HG03159 (cell line): ENCODE measurements at regions not wholly inside any gene's neighbourhood (a gene's known extent, or its start where the extent isn't known, plus 50 kb on each side); places are given as distances from the start of the nearest gene placed in this dataset.
"Not testable (repeated sequence)": the region's sequence is repeated elsewhere in the genome, so short reads cannot be mapped to it uniquely, and the experiment has no call there.

Experiments used
- ATAC-seq: cut with Tn5 transposase; IDR thresholded peaks from one replicate; pipeline ENCODE4 v1.9.1; 2021; ENCODE audit warnings: mild to moderate bottlenecking, moderate library complexity; ENCODE audit not compliant: unreplicated experiment

DNA sequence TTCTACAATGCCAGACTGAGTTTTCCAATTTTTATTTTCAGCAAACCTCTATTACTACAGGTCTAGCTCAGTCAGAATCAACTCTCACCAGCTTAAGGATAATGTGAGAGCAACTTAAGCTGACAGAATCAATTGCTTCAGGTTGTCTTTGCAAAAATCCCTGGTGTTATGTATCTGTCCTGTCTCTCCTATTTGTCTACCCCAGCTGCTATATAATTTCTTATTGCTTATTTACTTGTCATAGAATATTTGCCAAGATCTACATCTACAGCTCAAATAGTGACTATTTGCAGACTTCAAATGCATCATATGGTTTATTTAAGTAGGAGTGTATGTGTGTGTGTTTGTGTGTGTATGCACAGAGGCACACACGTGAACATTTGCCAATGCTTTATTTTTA is 54.1 kb downstream of the FOXG1 start:
- ATAC-seq, result no peak

DNA sequence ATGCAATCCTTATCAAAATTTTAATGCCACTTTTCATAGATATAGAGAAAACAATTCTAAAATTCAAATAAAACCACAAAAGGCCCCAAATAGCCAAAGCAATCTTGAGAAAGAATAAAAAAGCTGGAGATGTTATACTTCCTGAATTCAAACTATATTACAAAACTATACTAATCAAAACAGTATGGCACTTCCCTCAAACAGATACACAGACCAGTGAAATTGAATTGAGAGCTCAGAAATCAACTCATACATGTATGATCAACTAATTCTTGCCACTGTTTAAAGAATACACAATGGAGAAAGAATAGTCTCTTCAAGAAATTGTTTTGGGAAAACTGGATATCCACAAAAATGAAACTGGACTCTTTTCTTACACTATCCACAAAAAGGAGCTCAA is 55.4 kb downstream of the FOXG1 start:
- ATAC-seq, result no peak

DNA sequence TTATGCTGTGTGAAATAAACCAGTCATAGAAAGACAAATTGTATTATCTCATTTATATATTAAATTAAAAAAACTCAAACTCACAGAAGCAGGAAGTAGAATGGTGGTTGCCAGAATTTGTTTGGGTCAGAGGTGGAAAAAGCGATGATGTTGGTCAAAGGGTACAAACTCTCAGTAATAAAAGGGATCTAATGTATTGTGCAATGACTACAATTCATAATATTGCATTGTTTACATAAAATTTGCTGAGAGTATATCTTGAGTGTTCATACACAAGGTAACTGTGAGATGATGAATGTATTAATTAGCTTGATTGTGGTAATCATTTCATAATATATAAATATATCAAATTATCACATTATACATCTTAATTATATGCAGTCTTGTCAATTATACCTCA is 56.7 kb downstream of the FOXG1 start:
- no peak for ATAC-seq

DNA sequence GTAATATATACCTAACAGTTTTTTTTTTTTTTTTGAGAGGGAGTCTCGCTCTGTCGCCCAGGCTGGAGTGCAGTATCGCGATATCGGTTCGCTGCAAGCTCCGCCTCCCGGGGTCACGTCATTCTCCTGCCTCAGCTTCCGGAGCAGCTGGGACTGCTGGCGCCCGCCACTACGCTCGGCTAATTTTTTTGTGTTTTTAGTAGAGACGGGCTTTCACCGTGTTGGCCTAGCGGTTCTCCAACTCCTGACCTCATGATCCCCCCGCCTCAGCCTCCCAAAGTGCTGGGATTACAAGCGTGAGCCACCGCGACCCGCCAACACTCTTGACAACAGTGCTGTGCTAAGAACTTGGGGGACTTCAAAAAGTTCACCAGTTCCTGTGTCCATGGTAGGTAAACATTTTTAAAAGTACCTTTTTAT is 63.5 kb downstream of the FOXG1 start:
- no peak for ATAC-seq

DNA sequence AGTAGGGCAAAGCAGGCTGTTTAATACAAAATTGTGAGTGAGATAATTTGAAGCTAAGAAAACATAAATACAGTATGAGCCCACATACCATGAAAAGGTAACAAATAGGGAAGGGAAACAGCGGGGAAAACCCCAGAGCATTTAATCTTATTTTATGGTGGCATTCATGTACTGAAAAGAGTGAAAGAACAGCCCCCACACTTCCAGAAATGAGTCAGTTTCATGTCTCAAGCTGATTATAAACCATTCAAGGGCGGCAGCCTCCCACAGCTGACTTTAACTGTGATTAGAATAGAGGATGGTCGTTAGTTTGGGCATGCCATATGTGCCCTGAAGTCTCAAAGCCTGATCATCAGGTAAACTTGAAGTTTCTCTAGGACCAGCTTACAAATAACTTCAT is 64.5 kb downstream of the FOXG1 start:
- peak; percentile 99 for ATAC-seq

DNA sequence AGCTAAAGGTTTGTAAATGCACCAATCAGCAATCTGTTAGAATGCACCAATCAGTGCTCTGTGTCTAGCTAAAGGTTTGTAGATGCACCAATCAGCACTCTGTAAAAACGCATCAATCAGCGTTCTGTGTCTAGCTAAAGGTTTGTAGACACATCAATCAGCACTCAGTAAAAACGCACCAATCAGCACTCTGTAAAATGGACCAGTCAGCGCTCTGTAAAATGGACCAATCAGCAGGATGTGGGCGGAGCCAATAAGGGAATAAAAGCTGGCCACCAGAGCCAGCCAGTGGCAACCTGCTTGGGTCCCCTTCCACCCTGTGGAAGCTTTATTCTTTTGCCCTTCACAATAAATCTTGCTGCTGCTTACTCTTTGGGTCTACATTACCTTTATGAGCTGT is 76.0 kb downstream of the FOXG1 start:
- ATAC-seq, result not testable (repeated sequence)

DNA sequence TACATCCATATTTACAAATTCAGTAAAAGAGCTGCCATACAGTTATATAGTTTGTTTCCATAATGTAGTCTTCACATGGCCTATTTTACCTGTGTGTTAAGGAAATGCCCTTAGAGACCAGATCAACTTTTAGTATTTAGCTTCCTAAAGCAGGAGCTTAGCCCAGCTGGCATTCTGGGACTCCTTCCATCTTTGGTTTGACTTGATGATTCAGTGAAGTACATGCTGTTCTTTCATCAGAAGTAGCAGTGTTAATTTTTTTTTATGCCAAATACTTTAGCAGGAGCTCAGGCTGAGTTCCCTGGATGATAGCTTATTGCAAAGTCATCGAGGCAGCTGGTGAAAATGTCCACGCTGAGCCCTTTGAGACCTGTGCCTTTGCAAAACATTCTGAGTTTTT is 101.0 kb downstream of the FOXG1 start:
- ATAC-seq, result no peak

DNA sequence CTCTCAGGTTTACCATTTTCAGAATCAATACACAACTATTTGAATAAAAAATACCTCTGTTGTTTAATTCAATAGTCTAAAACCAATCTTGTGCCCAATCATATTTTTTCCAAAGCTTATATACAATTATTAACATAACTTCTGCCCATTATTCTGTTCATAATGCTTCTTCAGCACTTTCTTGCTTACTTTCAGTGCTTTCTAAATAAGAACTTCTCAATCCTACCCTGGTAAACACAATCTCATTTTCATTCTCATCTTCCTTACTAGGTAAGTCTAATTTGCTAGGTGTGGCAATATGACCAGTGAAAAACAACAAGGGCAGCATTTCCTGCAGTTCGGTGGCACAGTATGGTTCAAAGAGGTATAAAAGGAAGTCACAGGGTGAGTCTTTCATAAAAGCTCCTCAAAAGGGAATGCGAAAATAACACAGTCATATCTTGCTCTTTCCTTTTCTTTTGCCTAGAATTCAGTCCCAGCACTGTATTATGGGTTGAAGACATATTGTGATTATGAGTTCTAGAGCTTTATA is 103.5 kb downstream of the FOXG1 start:
- no peak for ATAC-seq

DNA sequence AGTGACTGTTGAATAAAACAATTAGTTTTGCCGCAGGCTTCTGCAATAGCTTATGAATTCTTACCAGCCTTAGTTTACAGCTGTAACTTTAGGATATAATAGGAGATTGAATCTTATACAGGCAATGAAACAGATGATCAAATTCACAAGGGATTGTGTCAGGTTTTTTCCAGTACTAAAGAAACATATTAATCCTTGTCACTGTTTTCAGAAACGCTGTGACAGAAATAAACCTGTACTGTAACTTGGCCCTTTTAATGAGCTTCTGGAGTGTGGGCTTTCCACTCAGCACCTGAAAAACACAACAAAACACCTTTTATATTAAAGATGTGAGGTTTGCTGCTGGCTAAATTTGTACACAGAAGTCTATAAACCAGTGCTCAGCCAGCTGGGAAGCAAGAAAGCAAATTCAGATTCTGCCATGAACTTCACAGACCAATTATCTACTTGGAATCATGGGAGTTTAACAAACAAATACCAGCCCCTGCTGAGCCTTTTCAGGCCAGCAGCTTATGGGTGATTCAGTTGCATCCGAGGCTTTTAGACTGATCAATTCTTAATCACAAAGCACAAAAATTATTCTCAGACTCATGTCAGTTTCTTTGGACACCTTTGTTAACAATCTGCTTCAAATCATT is 109.5 kb downstream of the FOXG1 start:
- ATAC-seq, result no peak

DNA sequence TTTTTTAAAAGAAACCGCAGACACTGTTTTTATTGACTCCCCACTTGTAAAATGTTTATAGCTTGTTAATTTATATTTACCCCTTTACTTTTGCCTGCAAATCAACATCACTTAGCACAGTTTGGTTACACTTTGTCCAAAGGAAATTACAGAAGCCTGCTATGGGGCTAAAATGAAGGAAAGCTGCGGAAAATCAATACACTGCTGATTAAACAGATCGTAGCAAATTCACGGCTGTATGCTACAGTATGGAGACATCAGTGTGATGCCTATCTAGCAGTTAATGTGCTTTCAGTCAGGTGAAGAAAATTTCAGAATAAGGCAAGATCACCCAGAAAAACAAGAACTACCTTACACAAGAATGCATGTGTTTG is 110.0 kb downstream of the FOXG1 start:
- ATAC-seq, result no peak

DNA sequence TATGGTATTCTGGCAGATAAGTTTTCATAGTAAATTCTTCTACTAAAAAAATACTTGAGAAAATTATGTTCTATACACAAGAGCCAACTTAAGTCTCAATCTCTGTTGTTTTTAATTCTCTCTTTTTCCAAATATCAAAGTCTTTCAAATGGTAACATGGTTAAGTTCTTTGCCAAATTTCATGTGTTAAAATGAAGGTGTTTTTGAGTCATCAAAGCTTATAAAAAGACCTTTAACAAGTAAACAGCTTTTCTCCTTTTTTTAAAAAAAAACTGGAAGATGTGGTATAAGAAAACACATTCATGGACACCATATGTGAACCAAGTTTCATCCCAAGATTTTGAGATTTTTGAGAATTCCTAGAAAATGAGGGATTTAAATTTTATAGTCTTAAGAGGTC is 111.3 kb downstream of the FOXG1 start:
- no peak for ATAC-seq

DNA sequence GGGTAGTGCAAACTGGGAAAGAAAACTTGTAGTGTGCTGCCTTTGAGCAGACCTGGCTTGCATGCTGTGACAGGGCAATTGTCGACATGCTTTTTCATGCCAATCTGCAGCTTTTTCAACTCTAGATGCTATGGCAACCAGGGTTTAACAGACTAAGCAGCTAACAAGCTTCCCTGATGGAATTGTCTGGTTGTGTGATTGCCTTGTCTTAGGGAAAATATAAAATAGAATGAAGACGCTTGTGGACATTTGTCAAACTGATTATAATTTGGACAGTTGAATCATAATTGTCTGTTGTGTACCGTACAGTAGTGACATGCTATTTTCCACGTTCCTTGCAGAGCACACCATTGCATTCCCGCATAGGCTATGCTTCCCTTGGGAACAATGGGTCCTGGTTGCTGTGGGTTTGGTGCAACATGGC is 113.0 kb downstream of the FOXG1 start:
- no peak for ATAC-seq

DNA sequence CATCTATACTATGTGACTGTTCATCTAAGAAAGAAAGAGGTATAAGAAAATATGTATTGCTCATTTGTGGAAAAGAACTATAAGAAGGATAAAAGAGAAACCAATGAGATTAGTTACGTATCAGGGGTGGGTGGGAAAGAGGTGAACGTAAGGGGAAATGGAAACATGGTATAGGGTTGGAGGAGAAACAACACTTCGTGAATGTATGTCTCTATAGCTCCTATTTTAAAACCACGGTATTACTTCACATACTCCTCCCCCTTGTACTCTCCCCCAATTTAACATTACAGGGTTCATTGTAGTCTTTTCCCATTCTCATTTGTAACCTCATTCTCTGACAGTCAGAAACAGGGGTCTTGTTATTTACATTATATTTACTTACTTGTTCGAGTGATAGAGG is 120.4 kb downstream of the FOXG1 start:
- ATAC-seq, result no peak

DNA sequence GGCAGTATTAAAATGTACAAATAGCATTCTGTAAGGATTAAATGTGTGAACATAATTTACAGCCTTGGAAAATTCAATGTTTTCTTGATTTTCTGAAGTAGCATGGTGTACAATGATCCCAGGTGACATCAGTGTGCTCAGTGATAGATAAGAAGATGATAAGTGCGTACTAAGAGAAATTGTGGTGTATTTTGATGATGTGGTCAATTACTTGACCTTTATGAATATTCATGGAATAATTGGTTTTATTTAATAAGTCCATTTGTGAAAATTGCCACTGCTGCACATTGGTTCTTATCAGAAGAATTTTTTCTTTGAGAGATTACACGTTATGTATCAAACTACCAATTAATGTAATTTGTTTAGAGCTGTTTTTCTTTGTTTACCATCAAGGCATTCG is 128.8 kb downstream of the FOXG1 start:
- ATAC-seq, result no peak

DNA sequence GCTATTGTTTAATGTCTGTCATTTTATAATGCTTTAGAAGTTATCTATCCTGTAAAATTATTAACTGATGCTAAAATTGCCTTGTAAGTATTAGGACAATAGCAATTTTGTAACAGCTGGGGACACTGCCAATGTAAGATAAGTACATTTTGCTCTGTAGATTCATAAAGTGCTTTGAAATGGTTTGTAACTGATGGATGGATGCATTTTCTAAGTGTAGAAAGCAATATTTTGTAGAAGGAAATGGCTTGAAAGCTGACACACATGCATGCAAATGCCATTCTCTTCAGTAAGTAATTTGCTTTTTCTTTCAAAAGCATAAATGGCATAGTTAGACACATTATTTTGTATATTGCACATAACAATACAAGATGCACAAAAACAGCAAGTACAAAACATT is 129.8 kb downstream of the FOXG1 start:
- ATAC-seq, result no peak

DNA sequence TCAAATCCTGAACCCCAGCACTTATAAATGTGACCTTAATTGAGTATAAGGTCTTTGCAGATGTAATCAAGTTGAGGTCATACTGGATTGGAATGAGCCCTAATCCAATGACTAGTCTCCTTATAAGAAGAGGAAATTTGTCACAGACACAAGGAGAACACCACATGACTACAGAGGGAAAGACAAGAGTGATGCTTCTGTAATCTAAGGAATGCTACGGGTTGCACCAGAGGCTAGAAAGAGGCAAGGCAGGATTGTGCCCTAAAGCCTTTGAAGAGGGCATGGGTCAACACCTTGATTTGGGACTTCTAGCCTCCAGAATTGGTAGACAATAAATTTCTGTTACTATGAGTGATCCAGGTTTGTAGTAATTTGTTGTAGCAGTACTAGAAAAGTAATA is 135.0 kb downstream of the FOXG1 start:
- ATAC-seq, result no peak

DNA sequence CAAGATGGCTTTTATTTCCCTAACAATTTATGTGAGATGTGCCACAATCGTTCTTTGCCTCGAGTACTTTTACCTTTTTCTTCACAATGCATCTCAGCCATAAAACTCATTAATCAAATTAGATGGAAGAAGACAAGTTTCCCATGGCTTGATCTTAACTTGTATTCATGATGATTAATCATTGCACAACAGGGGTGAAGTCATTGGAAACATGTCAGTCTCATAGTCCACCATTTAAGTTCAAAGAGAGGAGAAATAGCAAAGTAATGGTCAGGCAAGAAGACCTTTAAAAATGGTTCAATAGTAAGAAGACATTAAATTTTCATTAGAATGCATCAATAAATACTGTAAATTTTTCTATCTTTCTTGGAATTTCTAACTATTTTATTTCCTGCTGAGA is 136.3 kb downstream of the FOXG1 start:
- ATAC-seq, result no peak

DNA sequence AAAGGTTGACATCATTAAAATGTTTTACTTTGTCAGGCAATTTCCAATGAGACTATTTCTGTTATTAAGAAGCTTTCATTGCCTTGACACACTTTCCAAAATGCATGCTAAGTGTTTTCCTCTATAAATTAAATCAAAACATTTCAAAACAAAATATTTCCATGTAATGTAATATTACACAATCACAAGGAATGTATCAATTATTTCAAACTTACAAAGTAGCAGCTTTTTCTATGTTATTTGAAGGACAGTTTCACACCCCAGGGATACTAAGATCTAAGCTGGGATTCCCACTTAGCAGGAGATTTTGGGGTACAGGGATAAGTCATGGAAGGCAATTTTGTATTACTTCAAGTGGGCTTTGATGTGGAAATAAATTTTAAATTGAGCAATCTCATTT is 144.9 kb downstream of the FOXG1 start:
- ATAC-seq, result no peak

DNA sequence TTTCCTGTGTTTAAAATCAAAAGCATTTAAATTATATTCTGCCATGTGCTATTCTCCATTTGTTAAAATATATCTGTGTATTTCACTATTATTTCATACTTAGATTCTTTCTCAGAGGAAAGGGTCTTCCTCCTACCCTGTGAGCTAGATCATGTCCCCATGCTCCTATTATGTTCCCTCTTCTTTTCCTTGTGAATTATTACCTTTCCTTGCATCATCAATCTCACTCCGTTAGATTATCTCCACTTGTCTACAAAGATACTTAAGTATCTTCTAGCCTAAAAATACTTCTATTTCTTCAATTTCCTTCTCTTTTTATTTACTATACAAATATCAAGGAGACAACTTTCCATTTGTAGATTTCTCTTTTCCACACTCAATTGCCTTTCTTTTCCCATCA is 146.5 kb downstream of the FOXG1 start:
- no peak for ATAC-seq

DNA sequence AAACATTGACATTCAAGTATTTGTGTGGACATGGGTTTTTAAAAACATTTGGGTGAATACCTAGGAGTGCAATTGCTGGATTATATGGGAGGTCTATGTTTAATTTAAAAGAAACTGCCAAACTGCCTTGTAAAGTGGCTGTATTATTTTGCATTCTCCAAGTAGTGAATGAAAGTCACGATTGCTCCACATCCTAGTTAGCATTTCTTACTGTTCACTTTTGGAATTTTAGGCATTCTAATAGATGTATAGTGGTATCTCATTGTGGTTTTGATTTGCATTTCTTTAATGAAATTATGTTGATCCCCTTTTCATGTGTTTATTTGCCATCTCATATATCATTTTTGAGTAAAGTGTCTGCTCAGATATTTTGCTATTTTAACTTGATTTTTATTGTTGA is 159.5 kb downstream of the FOXG1 start:
- no peak for ATAC-seq

DNA sequence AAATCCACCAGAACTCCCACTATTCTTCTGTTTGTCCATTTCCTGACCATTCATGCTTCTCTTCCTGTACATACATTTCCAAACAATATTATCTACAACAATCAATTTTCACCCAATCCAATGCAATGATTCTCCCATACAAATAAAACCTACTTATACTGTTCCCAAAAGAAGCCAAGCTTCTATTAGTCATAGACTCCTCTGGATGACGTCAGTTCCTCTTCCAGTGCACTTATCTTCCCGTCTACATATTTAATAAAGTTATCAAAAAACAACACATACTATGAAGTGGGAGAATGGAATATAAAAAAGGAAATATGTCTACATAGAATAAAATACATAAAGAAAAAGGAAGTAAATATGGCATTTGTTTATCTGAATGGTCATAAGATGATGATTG is 165.4 kb downstream of the FOXG1 start:
- ATAC-seq, result no peak

DNA sequence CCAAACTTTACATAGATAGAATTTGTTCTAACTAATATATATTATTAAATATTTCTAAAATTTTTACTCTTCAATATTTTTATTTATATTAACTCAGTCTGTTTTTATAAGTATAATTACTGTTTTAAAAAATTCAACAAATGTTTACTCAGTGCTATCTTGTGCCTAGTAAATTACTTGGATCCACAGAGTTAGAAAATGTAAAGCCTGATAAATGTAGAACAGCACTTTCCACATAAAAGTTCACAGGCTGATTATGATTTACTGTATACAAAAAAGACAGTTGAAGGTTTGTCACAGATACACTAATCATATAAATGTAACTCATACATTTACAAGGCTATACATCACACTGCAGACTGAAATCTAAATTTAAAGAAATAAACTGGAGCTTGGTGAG is 170.0 kb downstream of the FOXG1 start:
- no peak for ATAC-seq

DNA sequence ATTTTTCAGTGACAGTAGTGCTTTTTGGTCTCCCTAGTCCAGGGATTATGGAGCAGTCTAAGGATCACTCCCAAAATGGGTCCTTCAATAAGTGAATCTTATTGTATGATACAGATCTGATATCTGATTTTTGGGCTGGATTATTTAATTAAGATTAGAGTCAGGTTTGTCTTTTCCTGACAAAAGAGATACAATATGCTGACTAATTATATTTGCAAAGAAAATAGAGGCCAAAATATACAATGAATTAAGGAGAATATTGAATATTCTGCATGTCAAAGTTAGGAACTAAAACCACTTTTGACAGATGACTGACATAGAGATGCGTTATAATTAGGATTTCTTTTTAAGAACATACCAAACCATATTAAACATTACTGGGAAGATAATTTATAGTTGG is 175.2 kb downstream of the FOXG1 start:
- no peak for ATAC-seq
